ENCODE measurements at regions not wholly inside any gene's neighbourhood (a gene's known extent, or its start where the extent isn't known, plus 50 kb on each side); places are given as distances from the start of the nearest gene placed in this dataset.
"Not testable (repeated sequence)": the region's sequence is repeated elsewhere in the genome, so short reads cannot be mapped to it uniquely, and the experiment has no call there.

- DNase-seq, result no peak
These were observed 146.2 kb upstream of the GORAB start for GRCh38 chr1:170385750-170386149.

- no peak for DNase-seq
These were observed 143.5 kb upstream of the GORAB start for GRCh38 chr1:170388489-170388888.

GRCh38 chr1:170395149-170395548 is 136.8 kb upstream of the GORAB start:
- DNase-seq, result no peak

- DNase-seq, result no peak
These were observed 134.9 kb upstream of the GORAB start for GRCh38 chr1:170397061-170397460.

- DNase-seq, result no peak
These were observed 129.3 kb upstream of the GORAB start for GRCh38 chr1:170402476-170403311.

- DNase-seq, result no peak
These were observed 124.8 kb upstream of the GORAB start for GRCh38 chr1:170407138-170407537.

- DNase-seq, result no peak
These were observed 124.4 kb upstream of the GORAB start for GRCh38 chr1:170407581-170407980.

- no peak for DNase-seq
These were observed 121.4 kb upstream of the GORAB start for GRCh38 chr1:170410401-170411166.

- DNase-seq, result no peak
These were observed 116.8 kb upstream of the GORAB start for GRCh38 chr1:170414989-170415709.

- DNase-seq, result peak; percentile 9
These were observed 116.1 kb upstream of the GORAB start for GRCh38 chr1:170415710-170416372.

GRCh38 chr1:170424346-170424745 is 107.6 kb upstream of the GORAB start:
- DNase-seq, result no peak

- no peak for DNase-seq
These were observed 105.4 kb upstream of the GORAB start for GRCh38 chr1:170426596-170426995.

GRCh38 chr1:170427002-170427401 is 105.0 kb upstream of the GORAB start:
- DNase-seq, result not testable (repeated sequence)

- DNase-seq, result no peak
These were observed 95.0 kb upstream of the GORAB start for GRCh38 chr1:170436928-170437327.

- DNase-seq, result no peak
These were observed 86.9 kb upstream of the GORAB start for GRCh38 chr1:170445096-170445495.

- DNase-seq, result no peak
These were observed 83.3 kb upstream of the GORAB start for GRCh38 chr1:170448661-170449158.

- DNase-seq, result peak; percentile 14
These were observed 74.5 kb upstream of the GORAB start for GRCh38 chr1:170457325-170458050.

- DNase-seq, result no peak
These were observed 72.0 kb upstream of the GORAB start for GRCh38 chr1:170460001-170460400.

- DNase-seq, result no peak
These were observed 71.4 kb upstream of the GORAB start for GRCh38 chr1:170460414-170461155.

GRCh38 chr1:170461291-170461747 is 70.6 kb upstream of the GORAB start:
- no peak for DNase-seq

- DNase-seq, result no peak
These were observed 70.1 kb upstream of the GORAB start for GRCh38 chr1:170461762-170462384.
